GM18868 (cell line): ENCODE measurements at regions not wholly inside any gene's neighbourhood (a gene's known extent, or its start where the extent isn't known, plus 50 kb on each side); places are given as distances from the start of the nearest gene placed in this dataset.
"Not testable (repeated sequence)": the region's sequence is repeated elsewhere in the genome, so short reads cannot be mapped to it uniquely, and the experiment has no call there.

Source experiments
- ATAC-seq: cut with Tn5 transposase; IDR thresholded peaks from one replicate; pipeline ENCODE4 v1.9.1; 2021; ENCODE audit warnings: mild to moderate bottlenecking, moderate library complexity; ENCODE audit not compliant: unreplicated experiment

DNA sequence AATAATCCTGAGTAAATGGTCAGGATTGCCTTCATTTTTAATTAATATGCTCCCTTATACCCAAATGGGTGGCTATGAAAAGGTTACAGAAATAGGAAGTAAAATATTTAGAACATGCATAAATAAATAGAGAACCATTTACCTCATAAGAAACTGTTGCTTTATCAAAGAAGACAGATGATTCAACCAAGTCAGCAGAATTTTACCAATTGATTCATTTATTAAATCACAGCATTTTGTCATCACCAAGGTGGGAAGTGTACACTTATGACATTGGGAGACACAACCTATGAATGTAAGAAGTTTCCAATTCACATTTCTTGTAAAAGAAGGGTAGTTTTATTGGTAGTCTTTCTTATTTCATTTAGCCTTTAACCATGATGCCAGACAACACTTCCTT lies 870.3 kb upstream of the CHORDC1 start:
- no peak for ATAC-seq

DNA sequence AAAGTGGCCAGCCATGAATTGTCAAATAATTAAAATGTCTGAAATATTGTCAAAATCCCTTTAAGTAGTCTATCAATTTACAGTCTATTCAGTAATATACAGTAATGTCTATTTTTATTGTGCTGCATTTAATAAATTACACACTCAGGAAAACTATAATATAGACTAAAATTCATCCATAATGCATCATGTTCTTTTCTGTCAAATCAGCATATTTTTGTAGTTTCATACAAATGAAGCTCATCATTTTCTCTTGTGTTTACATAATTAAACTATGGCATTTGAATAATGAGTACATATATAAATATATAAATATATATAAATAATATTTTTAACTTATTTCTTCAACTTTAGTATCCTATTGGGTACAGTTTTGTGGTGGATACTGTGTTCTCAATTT lies 868.7 kb upstream of the CHORDC1 start:
- no peak for ATAC-seq

DNA sequence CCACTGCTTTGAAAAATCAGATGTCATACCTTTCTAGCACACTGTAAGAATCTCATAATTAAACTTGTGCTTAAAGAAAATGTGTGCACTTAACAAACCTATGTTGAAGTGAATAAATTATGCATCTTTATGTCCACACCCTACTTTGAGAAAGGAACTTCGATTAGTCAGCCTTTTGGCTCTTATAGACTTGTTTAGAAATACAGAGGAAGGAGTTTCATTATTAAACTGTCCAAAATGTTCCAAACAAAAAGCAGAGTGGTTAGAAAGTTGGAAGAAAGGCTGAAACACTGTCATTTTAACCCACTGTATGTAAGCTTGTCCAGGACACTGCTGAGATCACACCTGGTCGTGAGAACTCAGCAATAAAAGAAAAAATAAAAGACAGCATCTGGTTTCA lies 863.2 kb upstream of the CHORDC1 start:
- no peak for ATAC-seq

DNA sequence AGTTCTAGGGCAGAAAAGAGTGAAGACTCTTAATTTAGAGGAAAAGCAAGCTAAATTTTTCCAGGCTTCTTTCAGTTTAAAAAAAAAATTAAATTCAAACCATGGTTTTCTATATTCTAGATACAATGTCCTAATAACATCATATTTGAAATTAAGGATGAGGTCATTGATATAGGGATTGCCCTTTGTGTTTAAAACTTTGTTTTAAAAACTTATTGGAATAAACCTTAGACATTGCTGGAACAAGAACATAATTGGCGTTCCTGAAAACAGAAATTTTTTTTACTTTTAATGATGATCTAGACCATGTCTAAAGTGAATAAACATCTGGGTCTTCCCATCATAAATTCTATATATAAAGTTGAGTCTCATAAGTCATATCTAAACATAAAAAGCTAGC lies 859.4 kb upstream of the CHORDC1 start:
- ATAC-seq = no peak

DNA sequence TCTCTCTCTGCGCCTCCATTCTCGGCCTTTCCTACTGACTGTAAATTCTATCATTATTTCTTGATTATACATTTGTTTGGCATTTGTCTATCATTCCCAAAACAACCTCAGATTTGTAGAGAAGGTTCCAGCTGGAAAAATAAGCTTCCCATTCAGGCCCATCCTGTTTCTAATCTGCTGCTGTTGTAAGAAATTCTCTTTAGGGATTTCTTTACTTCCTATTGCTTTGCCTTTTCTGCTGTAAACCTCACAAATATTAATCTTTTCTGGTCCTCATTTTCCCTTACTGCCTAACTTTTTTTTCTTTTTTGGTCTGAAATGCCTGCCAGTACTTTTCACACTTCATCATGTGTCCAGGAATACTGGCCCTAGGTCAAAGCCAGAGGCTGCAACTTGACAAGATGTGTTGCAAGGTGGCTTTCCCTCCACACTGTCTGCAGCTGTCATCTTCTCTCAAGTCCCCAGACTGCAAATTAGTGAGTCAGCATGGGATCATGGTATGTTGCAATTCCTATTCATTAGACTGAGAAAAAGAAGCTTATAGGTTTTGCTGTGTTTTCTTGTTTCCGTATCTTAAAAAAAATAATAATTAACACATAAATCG lies 858.7 kb upstream of the CHORDC1 start:
- ATAC-seq = no peak

DNA sequence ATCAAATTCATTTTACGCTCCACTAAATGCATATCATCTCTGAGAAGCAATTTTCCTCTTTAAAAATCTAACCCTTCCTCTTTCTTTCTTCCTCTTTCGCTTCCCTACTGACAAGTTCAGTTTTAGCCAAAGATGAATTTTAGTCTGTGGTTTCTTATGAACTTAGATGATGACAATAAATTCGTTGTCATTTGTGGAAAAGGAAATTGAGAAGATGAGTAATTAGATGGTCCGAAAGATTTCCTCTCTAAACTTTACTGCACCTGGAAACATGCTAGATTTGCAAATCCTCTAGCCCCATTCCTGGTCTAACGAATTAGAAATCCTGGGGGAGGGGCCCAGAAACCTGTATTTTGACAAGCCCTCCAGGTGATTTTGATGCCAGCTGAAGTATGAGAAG lies 855.4 kb upstream of the CHORDC1 start:
- no peak for ATAC-seq

DNA sequence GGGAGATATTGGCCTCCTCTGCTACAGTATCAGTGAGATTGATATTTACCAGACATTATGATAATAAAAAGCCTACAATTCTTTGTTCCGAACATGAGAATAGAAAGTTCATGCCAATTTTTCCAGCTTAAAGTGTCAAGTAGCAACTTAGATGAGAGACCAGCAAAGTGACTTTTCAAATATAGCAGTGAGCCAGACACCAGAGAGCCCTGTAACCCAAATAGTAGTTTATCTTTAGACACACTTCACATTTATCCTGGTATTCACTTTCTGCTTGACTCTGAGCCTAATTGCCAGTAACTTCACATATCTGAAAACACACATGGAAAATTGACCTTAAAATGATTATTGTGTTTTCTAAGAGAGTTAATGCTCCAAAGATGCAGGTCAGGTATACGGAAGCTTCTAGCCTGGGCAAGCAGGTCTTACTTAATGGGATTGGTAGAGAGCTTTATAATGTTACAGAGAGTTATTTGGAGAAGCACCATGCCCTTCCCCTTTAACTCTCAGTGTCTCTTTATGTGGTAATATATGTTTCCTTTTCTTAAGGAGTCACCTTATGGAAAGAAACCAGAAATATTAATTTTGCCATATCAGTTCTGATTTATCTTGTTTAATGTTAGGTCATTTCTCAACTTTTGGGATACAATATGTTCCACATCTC lies 852.3 kb upstream of the CHORDC1 start:
- ATAC-seq = no peak

DNA sequence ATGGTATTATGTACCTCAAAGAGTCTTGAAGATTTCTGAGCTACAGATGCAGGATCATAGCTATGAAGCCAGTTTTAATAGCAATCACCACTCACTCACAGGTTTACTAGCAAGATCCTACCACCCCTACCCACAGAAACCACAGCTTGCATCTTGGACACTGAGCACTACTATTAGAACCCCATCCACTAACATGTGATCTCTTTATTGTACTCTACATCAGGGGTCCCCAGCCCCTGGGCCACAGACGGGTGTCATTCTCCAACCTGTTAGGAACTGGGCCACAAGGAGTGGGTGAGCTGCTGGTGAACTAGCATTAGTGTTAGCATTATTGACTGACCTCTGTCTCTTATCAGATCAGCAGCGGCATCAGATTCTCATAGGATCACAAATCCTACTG lies 844.8 kb upstream of the CHORDC1 start:
- no peak for ATAC-seq

DNA sequence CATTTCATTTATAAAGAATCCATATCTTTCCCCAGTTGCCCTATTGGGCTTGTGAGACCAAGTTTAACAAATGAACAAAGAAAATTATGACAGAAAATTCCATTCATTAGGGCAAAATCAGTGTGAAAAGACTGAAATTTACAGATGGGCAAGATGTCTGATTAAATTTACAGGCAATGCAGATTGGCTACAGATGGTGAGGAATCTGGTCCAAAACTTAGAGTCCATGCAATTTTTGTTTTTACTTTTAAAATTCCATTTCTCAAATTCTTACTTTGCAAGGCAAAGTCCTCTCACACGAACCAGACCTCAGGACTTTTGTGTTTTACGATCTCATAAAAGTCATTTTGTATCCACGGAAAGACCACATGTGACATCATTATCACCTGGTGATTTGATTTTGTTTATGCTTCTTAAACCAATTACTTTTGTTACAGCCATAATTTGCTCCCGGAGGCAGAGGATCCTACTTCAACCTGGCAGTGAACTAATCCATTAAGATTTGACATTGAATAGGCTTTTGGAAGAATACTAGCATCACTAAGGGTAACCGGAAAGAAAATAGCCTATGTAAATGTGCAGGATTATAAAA lies 843.7 kb upstream of the CHORDC1 start:
- ATAC-seq = no peak

DNA sequence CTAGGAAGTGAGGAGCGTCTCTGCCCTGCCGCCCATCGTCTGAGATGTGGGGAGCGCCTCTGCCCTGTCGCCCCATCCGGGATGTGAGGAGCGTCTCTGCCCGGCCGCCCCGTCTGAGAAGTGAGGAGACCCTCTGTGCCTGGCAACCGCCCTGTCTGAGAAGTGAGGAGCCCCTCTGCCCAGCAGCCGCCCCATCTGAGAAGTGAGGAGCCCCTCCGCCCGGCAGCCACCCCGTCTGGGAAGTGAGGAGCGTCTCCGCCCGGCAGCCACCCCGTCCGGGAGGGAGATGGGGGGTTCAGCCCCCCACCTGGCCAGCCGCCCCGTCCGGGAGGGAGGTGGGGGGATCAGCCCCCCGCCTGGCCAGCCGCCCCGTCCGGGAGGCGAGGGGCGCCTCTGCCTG lies 840.5 kb upstream of the CHORDC1 start:
- ATAC-seq = not testable (repeated sequence)

DNA sequence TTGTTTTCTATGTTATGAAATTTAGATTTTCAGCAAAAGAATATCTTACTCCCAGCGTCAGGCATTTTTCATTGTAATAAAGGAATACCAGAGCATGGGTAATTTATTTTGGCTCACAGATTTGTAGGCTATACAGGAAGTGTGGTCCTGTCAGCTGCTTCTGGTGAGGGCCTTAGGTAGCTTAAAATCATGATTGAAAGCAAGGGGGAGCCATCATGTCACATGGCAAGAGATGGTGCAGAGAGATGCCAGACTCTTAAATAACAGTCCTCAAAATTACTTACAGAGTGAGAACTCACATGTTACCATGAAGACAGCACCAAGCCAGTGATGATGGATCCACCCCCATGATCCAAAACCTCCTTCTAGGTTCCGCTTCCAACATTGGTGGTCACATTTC lies 825.0 kb upstream of the CHORDC1 start:
- ATAC-seq = no peak

DNA sequence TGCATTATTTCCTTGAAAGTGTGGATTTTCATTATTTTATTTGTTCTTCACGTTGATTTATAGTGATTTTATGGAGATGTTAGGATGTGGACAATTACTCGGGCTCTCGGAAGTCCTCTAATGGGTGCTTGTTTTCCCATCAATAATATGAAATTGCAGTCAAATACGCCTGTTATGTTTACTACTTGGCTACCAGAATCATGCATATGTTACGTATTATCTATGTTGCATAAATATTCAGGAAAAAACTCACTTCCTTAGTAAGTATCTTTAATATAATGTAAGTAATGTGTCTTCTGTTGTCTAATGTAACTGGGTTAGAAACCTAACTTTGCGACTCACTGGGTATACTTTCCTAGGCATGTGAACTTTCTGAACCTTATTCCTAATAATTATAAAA lies 823.4 kb upstream of the CHORDC1 start:
- no peak for ATAC-seq

DNA sequence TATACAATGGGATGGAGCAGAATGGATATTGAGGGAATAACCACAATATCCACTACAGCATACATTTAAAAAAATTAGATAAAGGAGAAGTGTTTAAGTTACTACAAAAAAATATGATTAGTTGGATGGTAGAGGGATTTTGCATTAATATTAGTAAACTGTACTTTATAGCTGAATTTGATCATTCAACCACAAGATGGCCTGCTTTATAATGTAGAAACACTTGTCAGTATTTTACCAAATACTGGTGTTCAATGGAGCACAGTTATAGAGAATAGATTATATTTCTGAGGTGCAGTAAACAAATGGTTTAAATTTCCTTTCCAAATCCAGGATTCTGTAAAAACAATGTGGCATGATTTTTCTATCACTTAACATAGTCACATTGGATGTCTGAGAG lies 818.8 kb upstream of the CHORDC1 start:
- ATAC-seq = no peak

DNA sequence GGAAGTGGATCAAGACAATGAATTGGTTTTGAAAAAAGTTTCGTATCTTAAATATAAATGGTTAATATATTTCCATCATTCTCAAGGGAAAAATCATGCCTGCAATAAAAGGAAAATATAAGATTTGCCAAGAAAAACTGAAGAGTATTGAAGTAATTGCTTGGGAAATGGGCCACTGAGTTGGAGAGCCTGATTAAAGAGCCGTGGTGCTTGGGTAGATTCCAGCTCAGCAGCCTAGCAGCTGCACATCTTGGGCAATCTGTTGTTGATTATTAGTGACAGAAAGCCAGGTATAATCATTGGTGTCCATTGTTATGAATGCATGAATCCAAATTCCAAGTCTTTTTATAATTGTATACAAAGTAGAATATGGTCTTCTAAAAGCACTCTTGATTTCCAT lies 800.9 kb upstream of the CHORDC1 start:
- ATAC-seq = no peak

DNA sequence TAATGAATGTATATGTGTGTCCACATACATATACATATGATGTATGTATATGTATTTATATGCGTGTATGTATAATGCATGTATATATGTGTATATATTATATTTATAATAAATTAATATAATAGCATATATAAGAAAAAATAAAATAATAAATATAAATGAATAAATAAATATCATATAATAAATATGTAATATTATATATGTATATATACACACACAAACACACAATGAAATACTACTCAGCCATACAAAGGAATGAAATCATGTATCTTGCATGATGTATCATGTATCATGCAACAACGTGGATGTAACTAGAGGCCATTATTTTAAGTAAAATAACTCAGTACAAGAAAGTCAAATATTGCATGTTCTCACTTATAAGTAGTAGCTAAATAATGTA lies 788.7 kb upstream of the CHORDC1 start:
- no peak for ATAC-seq

DNA sequence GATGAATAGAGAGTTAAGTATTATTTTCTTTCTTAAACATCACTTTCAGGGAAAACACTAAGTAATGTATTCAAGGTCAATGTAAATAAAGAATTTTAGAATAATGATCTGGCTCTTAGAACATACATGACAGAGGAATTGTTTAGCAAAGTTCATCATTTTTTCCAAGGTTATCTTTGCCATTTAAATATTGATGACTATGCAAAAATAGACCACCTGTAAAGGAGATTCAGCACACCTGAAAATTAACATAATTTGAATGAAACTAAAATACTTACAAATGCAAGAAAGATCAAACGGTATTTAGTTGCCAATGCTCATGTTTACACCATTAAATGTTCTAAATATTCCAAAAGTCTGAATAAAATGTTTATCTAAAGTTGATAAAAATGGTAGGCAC lies 782.6 kb upstream of the CHORDC1 start:
- no peak for ATAC-seq

DNA sequence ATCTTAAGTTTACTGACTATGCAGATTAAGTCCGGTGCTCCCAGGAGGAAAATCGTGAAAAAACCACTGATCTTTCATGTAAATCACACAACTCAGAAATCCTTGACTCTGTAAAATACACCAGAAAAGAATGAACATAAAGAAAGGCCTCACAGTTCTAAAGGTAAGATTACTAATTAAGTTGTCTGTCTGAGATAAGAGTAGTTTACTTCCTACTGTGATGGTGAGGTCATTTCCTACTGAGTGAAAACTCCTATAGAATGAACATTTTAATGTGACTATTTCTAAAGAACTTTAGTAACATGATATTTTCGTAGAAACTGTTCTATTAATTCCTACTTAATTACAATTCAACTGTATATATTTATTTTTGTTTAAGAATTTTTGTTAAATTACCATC lies 774.4 kb upstream of the CHORDC1 start:
- ATAC-seq = no peak

DNA sequence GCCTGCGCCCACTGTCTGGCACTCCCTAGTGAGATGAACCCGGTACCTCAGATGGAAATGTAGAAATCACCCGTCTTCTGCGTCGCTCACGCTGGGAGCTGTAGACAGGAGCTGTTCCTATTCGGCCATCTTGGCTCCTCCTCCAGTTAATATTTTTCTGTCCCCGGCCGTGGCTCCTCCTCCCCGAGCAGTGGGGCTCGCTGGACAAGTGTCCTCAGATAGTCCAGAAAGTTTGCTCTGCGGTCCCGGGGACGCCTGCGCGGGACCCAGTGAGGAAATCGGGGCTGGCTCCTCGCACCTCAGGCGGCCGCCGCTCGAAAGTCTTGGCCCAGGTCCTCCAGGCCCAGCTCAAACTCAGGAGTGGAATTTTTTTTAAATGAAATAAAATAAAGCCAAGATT lies 749.3 kb upstream of the CHORDC1 start:
- not testable (repeated sequence) for ATAC-seq

DNA sequence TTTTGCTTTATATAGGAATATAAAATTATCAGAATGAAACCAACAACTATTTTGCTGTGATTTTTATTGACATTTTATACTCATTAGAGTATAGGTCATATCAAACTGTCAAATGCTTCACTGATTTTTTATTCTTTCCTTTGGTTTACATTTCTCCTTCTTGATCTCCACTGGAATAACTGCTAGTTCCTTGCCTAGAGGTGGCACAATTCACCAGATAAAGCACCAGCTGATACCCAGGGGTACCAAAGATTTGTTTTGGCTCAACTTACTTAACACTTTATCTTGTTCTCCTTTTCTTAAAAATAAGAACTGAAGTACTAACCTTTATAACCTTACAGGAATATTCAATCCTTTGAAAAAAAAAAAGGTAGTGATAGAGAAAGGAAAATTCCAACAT lies 725.1 kb upstream of the CHORDC1 start:
- no peak for ATAC-seq

DNA sequence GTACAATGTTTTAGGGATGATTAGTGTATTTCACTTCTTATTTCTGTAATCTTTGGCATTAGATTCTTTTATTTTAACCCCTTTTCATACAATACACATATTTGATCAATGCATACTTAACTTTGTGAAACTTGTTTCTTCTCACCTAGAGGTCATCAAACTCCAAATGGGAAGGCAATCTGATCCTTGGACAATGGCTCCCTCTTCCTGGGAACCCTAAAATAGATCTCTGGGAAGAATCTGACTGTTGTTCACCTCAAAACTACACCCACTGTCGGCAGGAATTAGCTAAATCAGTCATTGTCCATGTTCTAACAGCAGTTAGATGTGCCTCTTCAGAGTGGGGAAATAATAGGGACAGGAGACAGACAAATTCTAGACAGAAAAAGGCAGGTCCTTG lies 707.4 kb upstream of the CHORDC1 start:
- ATAC-seq = no peak

DNA sequence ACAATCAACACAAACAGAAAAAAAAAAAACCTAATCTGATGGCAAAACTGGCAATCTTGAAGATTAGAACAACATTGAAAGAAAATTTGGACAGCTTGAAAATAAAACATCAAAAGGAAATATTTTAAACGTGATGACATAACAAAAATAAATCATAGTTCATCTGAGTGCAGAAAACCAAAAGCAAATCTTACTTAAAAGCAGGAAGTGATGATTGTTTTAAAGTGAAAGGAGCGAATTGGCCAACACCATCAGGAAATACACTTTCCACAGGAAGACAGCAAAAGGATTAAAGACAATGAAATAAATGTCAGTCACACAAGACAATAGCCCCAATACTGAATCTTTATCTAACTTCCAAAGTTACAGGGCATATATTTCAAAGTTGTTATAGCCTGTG lies 696.5 kb upstream of the CHORDC1 start:
- no peak for ATAC-seq

DNA sequence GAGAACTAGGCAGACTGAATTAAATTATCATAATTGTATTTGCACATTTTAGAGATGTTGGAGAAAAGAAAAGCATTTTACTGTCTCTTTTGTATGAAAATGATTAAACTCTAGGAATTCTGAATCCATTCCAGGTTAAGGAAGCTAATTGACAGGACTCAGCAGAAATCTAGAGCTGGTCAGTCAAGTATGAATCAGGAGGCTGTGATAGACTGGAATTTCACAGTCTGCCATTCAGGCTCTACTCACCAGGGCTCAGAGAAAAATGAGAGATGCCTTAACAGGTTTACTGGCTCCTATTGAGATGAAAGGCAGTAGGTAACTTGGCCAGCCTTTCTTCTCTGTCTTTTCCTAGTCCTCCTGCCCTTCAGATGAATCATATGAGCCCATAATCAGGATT lies 693.9 kb upstream of the CHORDC1 start:
- no peak for ATAC-seq
